Activated CD4-positive, alpha-beta T cell treated with anti-CD3 and anti-CD28 coated beads, Interleukin-2, amount 50 U/mL, for 24 hours (primary cell): ENCODE measurements at regions not wholly inside any gene's neighbourhood (a gene's known extent, or its start where the extent isn't known, plus 50 kb on each side); places are given as distances from the start of the nearest gene placed in this dataset.

ENCODE experiments used
- DNase-seq, 2 donors: peaks; one replicate each; pipeline ENCODE4 v3.0.0-alpha.2; 2020; ENCODE audit warnings: low read depth in 1 of 2, low spot score in 1 of 2

DNA sequence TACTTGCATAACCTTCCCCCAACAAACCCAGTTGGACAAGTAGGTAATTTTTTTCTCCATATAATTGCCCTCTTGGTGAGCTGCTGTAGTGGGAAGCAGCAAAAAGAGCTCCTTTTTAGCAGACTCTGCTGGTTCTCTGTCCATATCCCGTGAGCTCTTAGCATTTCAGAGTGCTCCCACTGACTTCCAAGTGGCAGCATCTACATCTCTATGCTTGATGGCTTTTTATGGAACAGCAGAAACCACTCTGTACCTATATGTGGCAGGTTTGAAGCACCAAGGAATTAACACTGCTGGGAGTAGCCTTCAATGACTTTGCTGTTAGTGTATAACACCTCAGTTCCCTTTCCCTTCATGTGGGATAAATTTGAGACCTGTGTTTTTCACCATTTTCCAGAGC is 168.4 kb upstream of the NHS start:
- no peak for DNase-seq

DNA sequence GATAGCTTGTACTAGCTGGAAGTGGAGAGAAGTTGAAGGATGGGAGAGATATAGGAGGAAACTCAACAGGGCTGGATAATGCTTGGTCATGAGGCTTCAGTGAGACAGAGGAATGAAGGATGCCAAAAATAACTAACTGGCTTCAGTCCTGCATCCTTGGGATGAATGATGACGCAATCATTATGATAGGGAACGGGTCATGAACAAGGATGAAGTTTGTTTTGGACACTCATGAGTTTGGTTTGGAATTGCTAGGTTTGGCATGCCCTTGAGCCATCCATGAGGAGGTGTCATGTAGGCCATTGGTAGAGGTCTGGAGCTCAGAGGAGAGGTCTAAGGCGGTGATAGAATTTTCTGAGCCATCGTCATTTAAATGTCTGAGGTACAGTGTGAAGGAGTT is 160.0 kb upstream of the NHS start:
- DNase-seq: no peak

DNA sequence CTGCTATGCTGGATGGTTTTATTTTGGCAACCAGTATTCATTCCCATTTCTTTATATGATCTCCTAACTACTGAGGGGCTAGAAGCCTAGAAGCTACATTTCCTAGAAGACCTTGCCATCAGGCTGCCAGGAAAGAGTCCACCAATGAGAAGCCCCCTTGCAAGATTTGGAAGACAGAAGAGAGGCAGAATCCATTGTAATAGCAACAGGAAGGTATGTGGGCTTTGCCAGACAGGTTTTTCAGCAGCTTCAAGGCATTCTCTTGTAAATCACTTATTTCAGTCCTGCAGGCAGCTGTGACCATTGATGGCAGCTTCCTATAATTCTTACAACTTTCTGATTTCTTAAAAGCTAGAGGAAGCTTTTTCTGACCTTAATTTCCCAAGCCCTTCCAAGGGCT is 148.3 kb upstream of the NHS start:
- DNase-seq: no peak

DNA sequence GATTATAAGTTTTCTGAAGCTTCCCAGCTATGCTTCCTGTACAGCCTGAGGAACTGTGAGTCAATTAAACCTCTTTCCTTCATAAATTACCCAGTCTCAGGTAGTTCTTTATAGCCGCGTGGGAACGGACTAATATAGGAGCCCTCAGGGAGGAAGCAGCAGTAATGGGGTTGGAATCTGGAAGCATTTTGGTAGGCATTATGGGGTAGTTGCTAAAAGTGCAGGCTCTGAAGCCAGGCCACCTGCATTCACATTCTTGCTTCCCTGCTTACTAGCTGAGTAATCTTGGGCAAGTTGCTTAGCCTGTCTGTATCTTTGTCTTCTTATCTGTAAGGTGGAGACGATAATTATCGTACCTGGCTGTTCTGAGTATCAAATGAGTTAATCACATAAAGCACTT is 137.9 kb upstream of the NHS start:
- DNase-seq: no peak

DNA sequence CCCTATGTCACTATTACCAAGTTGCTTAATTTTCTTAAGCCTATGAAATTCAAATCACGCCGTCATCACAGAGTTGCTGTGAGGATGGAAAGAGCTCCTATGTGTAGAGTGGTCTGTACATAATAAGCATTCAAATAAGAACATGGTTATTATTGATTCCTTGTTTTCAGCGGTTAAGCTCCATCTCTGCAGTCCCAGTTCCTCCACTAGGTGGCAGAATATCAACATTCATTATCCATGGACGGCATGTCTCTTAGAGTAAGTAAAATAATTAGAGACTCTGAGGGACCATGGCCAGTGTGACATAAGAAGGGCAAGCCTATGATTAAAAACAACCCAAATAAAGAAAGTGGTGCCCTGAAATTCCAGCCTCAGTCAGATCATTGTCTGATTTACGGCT is 132.5 kb upstream of the NHS start:
- DNase-seq: peak in 1 of 2 donors; percentile 21

DNA sequence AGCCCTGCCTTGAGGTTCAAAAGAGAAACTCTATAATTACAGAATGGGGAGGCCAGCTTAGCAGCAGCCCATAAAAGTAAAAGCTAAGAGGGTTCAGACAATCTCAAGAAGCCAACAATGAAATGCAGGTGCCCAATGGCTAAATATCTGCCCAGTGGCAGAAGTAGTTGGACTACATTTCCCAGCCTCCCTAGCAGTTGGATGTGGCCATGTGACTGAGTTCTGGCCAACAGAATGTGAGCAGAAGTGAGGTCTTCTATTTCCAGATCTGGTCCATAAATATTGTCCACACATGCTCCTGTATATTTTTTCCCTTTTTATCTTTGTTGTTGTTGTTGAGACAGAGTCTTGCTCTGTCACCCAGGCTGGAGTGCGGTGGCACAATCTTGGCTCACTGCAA is 127.9 kb upstream of the NHS start:
- DNase-seq: no peak

DNA sequence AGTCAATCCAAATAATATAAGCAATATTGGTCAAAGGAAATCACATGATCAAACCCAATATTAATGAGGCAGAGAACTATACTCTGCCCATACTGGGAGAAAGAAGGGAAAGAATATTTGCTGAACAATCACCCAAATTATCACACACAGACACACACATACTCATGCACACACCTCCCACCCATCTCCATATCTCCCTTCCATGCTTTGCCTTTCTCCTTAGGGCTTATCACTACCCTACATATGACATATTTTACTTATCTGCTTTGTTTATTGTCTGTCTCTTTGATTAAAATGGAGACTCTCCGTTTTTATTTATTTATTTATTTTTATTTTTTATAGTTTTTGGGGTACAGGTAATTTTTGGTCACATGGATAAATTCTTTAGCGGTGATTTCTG is 112.9 kb upstream of the NHS start:
- no peak for DNase-seq

DNA sequence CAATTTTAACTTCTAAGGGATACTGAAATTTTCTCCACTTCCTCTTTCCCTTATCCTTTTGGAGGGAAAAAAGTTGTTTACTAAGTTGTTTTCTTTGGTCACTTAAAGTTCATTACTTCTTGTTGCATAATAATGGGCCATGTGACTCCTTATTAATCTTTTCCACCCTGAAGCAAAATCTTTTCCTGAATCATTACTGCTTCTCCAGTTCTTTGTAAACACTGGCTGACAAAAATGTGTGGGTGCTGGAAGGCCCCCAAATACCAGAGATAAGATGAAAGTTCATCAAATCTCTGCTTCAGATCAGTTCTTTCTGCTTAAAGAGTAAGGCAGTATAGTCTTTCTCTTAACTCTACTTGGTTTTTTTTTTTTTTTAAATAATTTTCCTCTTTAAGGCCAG is 108.9 kb upstream of the NHS start:
- DNase-seq: no peak

DNA sequence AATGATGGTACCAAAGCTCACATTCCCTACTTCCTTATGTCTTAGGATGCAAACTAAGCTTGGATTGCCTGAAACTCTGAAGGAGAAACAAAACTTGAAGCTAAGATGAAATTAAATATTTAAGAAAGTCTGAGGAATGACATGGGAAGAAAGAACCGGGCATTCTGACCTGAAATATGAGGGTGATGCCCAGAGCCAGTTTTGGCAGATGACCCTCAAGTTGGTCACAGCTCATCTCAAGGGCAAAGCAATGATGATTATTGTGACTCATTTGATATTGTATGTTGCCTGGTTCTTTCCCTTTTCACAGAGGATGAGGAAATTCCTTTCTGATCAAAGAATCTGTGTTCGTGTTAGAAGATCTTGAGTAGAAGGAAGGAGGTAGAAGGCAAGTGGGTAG is 96.0 kb upstream of the NHS start:
- DNase-seq: no peak

DNA sequence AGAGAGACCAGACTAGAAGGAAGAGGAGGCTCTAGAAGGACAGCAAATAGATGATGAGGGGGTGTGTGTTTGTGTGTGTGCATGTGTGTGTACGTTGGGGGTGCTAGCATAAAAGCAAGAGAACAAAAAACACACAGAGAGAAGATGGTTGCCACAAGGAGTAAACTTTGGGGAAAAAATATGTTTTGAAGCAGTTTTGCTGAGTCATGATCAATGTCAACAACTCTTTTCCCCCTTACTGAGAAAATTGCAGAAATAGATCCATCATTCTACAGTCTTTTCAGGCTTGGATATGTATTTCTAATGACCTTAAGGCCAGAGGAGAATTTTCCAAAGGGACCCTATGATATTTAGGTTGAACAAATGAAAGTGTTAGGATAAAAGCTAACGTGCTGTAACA is 89.0 kb upstream of the NHS start:
- DNase-seq: no peak

DNA sequence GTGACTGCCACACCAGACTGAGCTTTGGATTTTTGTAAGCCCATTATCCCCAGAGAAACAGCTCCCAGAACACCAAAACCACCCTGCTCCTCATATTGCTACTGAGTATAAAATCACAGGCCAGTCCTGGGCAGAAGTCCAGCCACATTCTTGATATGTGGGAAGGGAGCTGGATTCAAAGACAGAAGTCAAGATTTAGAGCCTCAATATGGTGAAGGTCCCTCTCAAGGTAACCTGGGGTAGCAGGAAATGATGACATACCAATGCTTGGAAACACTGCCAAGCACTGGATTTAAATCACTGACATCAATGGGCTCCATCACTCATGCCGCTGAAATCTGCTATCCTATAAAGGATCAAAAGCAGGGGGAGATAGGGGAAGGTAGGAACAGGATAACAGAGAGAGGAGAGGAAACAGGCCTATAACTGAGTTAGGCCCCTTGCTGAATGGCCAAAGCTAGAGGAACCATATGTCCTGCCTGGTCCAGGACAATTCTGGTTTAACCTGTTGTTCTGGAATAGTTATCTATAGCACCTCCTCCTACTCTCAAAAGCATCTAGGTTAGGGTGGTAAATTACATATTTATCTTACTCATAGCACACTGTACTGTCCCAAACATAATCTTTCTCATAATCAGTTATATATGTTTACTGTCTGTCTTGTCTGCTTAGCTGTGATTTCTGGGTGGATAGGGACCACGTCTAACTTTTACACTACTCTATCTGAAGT is 83.7 kb upstream of the NHS start:
- DNase-seq: no peak

DNA sequence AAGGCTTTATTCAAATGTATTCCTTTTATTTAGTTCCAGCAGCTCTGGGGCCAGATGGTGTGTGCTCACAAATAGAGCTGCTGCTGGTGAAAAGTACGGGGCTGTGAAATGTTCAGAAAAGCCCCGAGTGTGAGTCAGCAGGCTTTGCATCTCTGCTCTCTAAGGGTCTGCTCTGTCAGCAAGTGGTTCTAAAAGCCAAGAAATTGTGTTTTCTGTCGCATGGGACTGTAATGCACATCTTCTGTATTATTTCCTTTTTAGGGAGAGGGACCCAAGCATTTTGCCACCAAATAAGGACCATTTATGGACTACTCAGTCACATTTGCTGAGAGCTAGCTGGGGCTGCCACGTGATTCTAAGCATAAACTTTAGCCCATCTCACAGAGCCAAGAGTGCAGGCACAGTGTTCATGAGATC is 82.9 kb upstream of the NHS start:
- DNase-seq: no peak

DNA sequence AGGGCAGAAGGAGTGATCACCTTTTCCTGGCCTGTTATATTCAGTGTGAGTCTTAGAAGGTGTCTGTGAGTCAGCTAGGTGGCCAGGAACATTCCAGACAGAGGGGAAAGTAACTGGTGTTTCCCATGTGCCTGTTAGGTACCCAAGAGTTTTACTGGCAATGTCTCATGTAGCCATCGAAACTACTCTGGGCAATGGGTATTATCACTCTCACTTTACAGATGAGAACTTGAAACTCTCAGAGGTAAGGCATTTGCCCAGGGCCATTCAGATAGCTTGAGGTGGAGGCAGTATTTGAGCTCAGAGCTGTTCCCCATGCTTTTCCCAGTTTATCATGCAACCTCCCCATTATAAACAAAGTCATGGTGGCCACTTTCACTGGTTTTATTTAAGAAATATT is 80.4 kb upstream of the NHS start:
- no peak for DNase-seq

DNA sequence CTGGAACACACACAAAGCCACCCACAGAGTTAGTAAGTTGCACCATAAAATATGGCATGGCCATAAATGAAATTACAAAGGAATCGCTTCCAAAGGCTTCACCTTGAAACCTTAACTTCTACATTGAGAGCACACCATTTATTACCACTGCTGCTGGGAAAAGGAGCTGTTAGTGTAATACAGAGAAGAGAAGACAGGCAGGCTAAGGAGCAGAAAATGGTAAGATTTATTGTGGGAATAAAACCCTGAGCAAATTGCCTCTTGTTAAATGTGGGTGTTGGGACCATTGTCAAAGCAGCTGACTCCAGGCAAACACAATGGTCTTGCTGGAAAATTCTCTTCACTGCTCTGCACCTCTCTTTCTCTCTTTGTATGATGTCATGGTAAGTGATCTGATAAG is 79.2 kb upstream of the NHS start:
- DNase-seq: no peak

DNA sequence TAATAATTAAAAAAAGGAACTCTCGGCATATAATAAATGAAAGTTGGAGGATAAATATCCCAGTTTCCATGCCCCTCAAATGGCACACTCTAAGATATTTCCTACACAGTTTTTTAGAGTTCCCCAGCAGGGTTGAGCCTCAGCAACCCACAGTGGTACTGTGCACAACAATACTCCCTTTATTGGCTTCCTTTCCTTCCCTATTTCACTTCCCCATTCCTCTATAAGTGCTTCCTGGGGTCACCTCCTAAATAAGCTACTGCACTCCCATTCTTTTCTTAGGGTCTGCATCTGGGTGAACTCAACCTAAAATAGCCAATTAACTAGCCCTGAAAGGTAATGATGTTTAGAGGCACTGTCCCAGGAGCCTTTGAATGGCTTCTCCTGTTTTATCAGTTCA is 76.4 kb upstream of the NHS start:
- DNase-seq: no peak

DNA sequence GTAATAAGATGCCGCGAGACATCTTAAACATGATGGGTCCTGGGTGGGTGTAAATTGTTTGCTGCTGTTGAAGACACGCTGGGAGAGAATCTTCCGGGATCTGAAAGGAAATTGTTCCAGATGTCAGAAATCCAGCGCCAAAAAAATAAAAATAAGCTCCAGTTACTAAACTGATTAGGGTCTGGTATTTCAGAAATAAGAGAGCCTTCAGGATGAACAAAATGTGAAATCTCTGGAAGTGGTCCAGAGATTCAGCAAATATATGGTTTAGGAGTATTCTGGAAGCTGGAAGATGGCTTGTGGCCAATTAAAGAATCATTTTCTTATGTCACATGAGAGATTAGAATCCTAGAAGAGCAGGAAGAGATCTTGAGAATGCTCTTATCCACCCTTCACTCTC is 75.8 kb upstream of the NHS start:
- no peak for DNase-seq

DNA sequence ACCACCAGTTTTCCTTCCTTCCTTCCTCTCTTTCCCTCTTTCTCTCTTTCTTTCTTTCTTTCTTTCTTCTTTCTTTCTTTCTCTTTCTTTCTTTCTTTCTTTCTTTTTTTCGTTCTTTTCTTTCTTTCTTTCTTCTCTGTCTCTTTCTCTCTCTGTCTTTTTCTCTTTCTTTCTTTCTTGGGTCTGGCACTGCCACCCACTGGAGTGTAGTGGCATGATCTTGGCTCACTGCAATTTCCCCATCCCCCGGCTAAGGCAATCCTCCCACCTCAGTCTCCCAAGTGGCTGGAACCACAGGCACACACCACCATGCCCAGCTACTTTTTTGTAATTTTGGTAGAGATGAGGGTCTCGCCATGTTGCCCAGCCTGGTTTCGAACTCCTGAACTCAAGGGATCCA is 51.6 kb upstream of the NHS start:
- no peak for DNase-seq
